WI38 (cell line): ENCODE measurements at regions not wholly inside any gene's neighbourhood (a gene's known extent, or its start where the extent isn't known, plus 50 kb on each side); places are given as distances from the start of the nearest gene placed in this dataset.

Experiments used
- H3K4me3 ChIP-seq: 2 replicates; pipeline ENCODE4 v1.5.1; 2011; ENCODE audit warnings: low read depth, mild to moderate bottlenecking, control low read depth, low read length
- CTCF ChIP-seq: IDR thresholded peaks from 2 replicates; pipeline ENCODE4 v1.5.1; 2012; ENCODE audit warnings: low read depth, mild to moderate bottlenecking, control low read depth, low read length

- no peak overlapping the region for H3K4me3 ChIP-seq
- no peak for TF ChIP-seq CTCF
These were observed 707.6 kb upstream of the FAM98A start for GRCh38 chr2:34306745-34307144.

- TF ChIP-seq CTCF = no peak
- H3K4me3 ChIP-seq = no peak overlapping the region
These were observed 706.5 kb upstream of the FAM98A start for GRCh38 chr2:34305587-34305986.

GRCh38 chr2:34294961-34295360 is 695.9 kb upstream of the FAM98A start:
- no peak overlapping the region for H3K4me3 ChIP-seq
- no peak for TF ChIP-seq CTCF

- TF ChIP-seq CTCF = no peak
- H3K4me3 ChIP-seq = no peak overlapping the region
These were observed 692.0 kb upstream of the FAM98A start for GRCh38 chr2:34291076-34291475.

DNA sequence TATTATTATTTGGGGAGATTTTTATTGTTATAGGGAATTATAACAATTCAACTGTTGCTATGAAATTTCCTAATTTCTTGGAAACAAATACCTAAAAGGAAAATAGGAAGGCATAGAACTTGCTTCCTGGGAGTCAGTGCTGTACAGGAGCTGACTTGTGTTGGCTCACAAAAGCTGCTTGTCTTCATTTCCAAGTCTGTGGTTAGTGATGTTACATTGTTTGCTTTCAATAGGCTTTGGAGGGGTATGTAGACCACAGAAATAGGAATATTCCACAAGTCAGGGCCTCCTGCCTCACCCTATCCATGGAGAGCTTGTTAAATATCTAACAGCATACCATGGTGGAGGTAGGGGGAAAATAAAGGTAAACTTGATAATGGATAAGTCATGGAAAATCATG is 688.9 kb upstream of the FAM98A start:
- no peak overlapping the region for H3K4me3 ChIP-seq
- TF ChIP-seq CTCF = no peak

DNA sequence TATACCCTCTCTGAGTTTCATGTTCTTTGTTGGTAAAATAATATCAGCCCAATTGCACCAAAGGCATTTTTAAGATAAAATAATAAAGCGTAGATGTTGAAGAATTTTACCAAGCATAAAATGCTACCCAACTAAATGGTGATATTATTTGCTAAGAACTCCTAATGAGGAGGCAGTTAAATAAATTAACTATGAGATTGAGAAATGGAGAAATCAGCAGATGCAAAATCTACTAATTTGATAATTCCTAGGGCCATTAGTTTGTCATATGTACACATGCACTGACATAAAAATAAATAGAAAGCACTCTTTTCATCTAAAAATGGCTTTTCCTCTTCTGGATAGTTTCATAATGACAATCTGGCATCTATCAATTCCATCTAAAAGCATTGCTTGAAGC is 681.5 kb upstream of the FAM98A start:
- H3K4me3 ChIP-seq = no peak overlapping the region
- no peak for TF ChIP-seq CTCF

GRCh38 chr2:34266908-34267697 is 668.0 kb upstream of the FAM98A start:
- TF ChIP-seq CTCF = no peak
- H3K4me3 ChIP-seq = no peak overlapping the region
